MM.1S (cell line): ENCODE measurements at regions not wholly inside any gene's neighbourhood (a gene's known extent, or its start where the extent isn't known, plus 50 kb on each side); places are given as distances from the start of the nearest gene placed in this dataset.

Experiments
- DNase-seq: peaks from one replicate; pipeline ENCODE4 v3.0.0-alpha.2; 2015
- H2AFZ ChIP-seq: fragments of 300-600 bp; sonication (generic); 2 replicates; pipeline ENCODE4 v1.6.0; 2016; ENCODE audit warnings: antibody characterized with exemption, low read length
- H3F3A ChIP-seq: fragments of 300-600 bp; sonication (generic); 2 replicates; pipeline ENCODE4 v1.6.1; 2016; ENCODE audit warnings: mild to moderate bottlenecking, antibody characterized with exemption, low read length, moderate library complexity, mixed read lengths; ENCODE audit not compliant: insufficient read depth
- H3K27ac ChIP-seq: fragments of 300-600 bp; sonication (generic); 2 replicates; pipeline ENCODE4 v1.5.1; 2016; ENCODE audit warnings: mild to moderate bottlenecking, low read length
- H3K27me3 ChIP-seq: fragments of 300-600 bp; sonication (generic); replicated peaks from 2 replicates; pipeline ENCODE4 v1.6.0; 2016; ENCODE audit warnings: low read length; ENCODE audit not compliant: insufficient read depth
- H3K36me3 ChIP-seq: fragments of 300-600 bp; sonication (generic); replicated peaks from 2 replicates; pipeline ENCODE4 v1.6.1; 2016; ENCODE audit warnings: mild to moderate bottlenecking, low read length, mixed read lengths; ENCODE audit not compliant: insufficient read depth
- H3K4me1 ChIP-seq: fragments of 300-600 bp; sonication (generic); 2 replicates; pipeline ENCODE4 v1.6.1; 2016; ENCODE audit warnings: low read length, mixed read lengths
- H3K4me2 ChIP-seq: fragments of 300-600 bp; sonication (generic); 2 replicates; pipeline ENCODE4 v1.6.0; 2016; ENCODE audit warnings: low read depth, low read length
- H3K4me3 ChIP-seq: fragments of 300-600 bp; sonication (generic); 2 replicates; pipeline ENCODE4 v1.5.1; 2016; ENCODE audit warnings: low read length, mixed read lengths
- H3K79me2 ChIP-seq: fragments of 300-600 bp; sonication (generic); 2 replicates; pipeline ENCODE4 v1.6.1; 2016; ENCODE audit warnings: mixed run types, low read length, mixed read lengths
- H3K9ac ChIP-seq: fragments of 300-600 bp; sonication (generic); 2 replicates; pipeline ENCODE4 v1.6.1; 2016; ENCODE audit warnings: low read length, mixed read lengths
- H3K9me2 ChIP-seq: fragments of 300-600 bp; sonication (generic); replicated peaks from 2 replicates; pipeline ENCODE4 v1.6.1; 2016; ENCODE audit warnings: mild to moderate bottlenecking, low read length, mixed read lengths; ENCODE audit not compliant: insufficient read depth
- H3K9me3 ChIP-seq: fragments of 300-600 bp; sonication (generic); replicated peaks from 2 replicates; pipeline ENCODE4 v1.6.1; 2016; ENCODE audit warnings: mild to moderate bottlenecking, low read length, mixed read lengths; ENCODE audit not compliant: insufficient read depth
- H4K20me1 ChIP-seq: fragments of 300-600 bp; sonication (generic); 2 replicates; pipeline ENCODE4 v1.6.1; 2016; ENCODE audit warnings: mild to moderate bottlenecking, low read length, moderate library complexity, mixed read lengths; ENCODE audit not compliant: insufficient read depth
- CTCF ChIP-seq: fragments of 300-600 bp; sonication (generic); IDR thresholded peaks from 2 replicates; pipeline ENCODE4 v1.5.1; 2016; ENCODE audit warnings: antibody characterized with exemption, low read length, mixed read lengths
- EZH2 ChIP-seq: fragments of 300-600 bp; sonication (generic); optimal IDR thresholded peaks from 2 replicates; pipeline ENCODE3; 2017; ENCODE audit warnings: low read depth, mild to moderate bottlenecking, antibody characterized with exemption, low read length, mixed read lengths
- EZH2phosphoT487 ChIP-seq: fragments of 300-600 bp; sonication (generic); IDR thresholded peaks from 2 replicates; pipeline ENCODE4 v1.6.1; 2018; ENCODE audit warnings: antibody characterized with exemption, low read length

GRCh38 chr11:128254941-128255340 is 332.4 kb downstream of the ETS1 start:
- Histone ChIP-seq H2AFZ (no peak overlapping the region), H3K36me3 (no peaks in the 10 kb centered on the region), H4K20me1 (no peaks in the 10 kb centered on the region), H3K9me2 (no peaks in the 10 kb centered on the region), H3K9me3 (no peaks in the 10 kb centered on the region), H3K27ac (no peak overlapping the region), H3F3A (no peaks in the 10 kb centered on the region), H3K79me2 (no peaks in the 10 kb centered on the region), H3K9ac (no peak overlapping the region), H3K4me2 (no peak overlapping the region), H3K27me3 (no peaks in the 10 kb centered on the region), H3K4me3 (no peak overlapping the region), H3K4me1 (no peaks in the 10 kb centered on the region)
- no peak for DNase-seq
- TF ChIP-seq EZH2phosphoT487: no peak
- no peak for TF ChIP-seq CTCF
- no peak for TF ChIP-seq EZH2

GRCh38 chr11:128251140-128251539 is 336.2 kb downstream of the ETS1 start:
- Histone ChIP-seq H3K4me2 (no peak overlapping the region), H3K36me3 (no peaks in the 10 kb centered on the region), H3K27ac (no peak overlapping the region), H4K20me1 (no peaks in the 10 kb centered on the region), H3K4me1 (no peaks in the 10 kb centered on the region), H3F3A (no peaks in the 10 kb centered on the region), H3K9me3 (no peaks in the 10 kb centered on the region), H3K9ac (no peak overlapping the region), H3K27me3 (no peaks in the 10 kb centered on the region), H3K4me3 (no peak overlapping the region), H2AFZ (no peak overlapping the region), H3K9me2 (no peaks in the 10 kb centered on the region), H3K79me2 (no peaks in the 10 kb centered on the region)
- DNase-seq: no peak
- no peak for TF ChIP-seq CTCF

GRCh38 chr11:128250482-128250881 is 336.9 kb downstream of the ETS1 start:
- TF ChIP-seq CTCF: no peak
- no peak for TF ChIP-seq EZH2phosphoT487
- H3K27ac ChIP-seq: no peak overlapping the region
- no peaks in the 10 kb centered on the region for H3K27me3 ChIP-seq
- H3K4me1 ChIP-seq: no peaks in the 10 kb centered on the region
- H3K36me3 ChIP-seq: no peaks in the 10 kb centered on the region
- no peak overlapping the region for H3K9ac ChIP-seq
- no peaks in the 10 kb centered on the region for H3K9me3 ChIP-seq
- H3K9me2 ChIP-seq: no peaks in the 10 kb centered on the region
- no peaks in the 10 kb centered on the region for H4K20me1 ChIP-seq
- no peak for DNase-seq
- H3F3A ChIP-seq: no peaks in the 10 kb centered on the region
- H3K79me2 ChIP-seq: no peaks in the 10 kb centered on the region
- H2AFZ ChIP-seq: no peak overlapping the region
- no peak overlapping the region for H3K4me2 ChIP-seq
- no peak overlapping the region for H3K4me3 ChIP-seq
